IMR-90 (cell line): ENCODE measurements at regions not wholly inside any gene's neighbourhood (a gene's known extent, or its start where the extent isn't known, plus 50 kb on each side); places are given as distances from the start of the nearest gene placed in this dataset.

Experiments used
- ATAC-seq: fragments of 200-7000 bp; cut with Tn5 transposase; 2 replicates; pipeline ENCODE4 v1.9.1; 2020; ENCODE audit warnings: low read depth, mild to moderate bottlenecking, moderate library complexity
- BruUV-seq: library from RNA; stranded (reverse); fragments of 400-500 nt; replicated peaks from 2 replicates; lab custom pipeline; 2021; lab: Mats Ljungman, UMichigan
- CTCF ChIA-PET: fragments of 300-600 bp; formaldehyde crosslinking; extraction: SDS; loops from one replicate; lab custom pipeline; 2021; ENCODE audit warnings: antibody characterized with exemption; lab: Yijun Ruan, JAX
- POLR2A ChIA-PET: fragments of 300-600 bp; sonication (Branson Sonifier 250); formaldehyde crosslinking; loops from one replicate; lab custom pipeline; 2022; ENCODE audit warnings: antibody characterized with exemption; ENCODE audit not compliant: unreplicated experiment; lab: Charles Lee
- DNase-seq: peaks from one replicate; pipeline ENCODE4 v3.0.0; 2013
- H2AFZ ChIP-seq: replicated peaks from 2 replicates; pipeline ENCODE3; 2013; ENCODE audit warnings: low read length, mild to moderate bottlenecking; ENCODE audit not compliant: poor library complexity
- H2AK5ac ChIP-seq: 2 replicates; pipeline ENCODE4 v1.6.1; 2013; ENCODE audit warnings: low read depth, low read length, inconsistent platforms
- H2AK9ac ChIP-seq: replicated peaks from 2 replicates; pipeline ENCODE3; 2013; ENCODE audit warnings: mild to moderate bottlenecking, low read depth, low read length, moderate library complexity; ENCODE audit not compliant: poor library complexity
- H2BK120ac ChIP-seq: 2 replicates; pipeline ENCODE4 v1.6.1; 2013; ENCODE audit warnings: low read depth, low read length, inconsistent platforms
- H2BK15ac ChIP-seq: 3 replicates; pipeline ENCODE4 v1.6.1; 2013; ENCODE audit warnings: low read depth, low read length, inconsistent platforms
- H2BK20ac ChIP-seq: 2 replicates; pipeline ENCODE4 v1.6.1; 2013; ENCODE audit warnings: low read depth, mild to moderate bottlenecking, inconsistent platforms, low read length, moderate library complexity
- H2BK5ac ChIP-seq: 2 replicates; pipeline ENCODE4 v1.6.1; 2013; ENCODE audit warnings: mild to moderate bottlenecking, low read depth, low read length, inconsistent platforms; ENCODE audit not compliant: poor library complexity, severe bottlenecking
- H3K14ac ChIP-seq: replicated peaks from 2 replicates; pipeline ENCODE4 v1.6.1; 2013; ENCODE audit warnings: low read depth, low read length, inconsistent platforms
- H3K18ac ChIP-seq: 2 replicates; pipeline ENCODE4 v1.6.1; 2013; ENCODE audit warnings: low read depth, low read length, control low read depth
- H3K23ac ChIP-seq: 2 replicates; pipeline ENCODE4 v1.6.1; 2013; ENCODE audit warnings: low read depth, low read length, inconsistent platforms
- H3K27ac ChIP-seq: 2 replicates; pipeline ENCODE4 v1.5.1; 2013; ENCODE audit warnings: mild to moderate bottlenecking, control low read depth, low read length; ENCODE audit not compliant: insufficient read depth
- H3K27me3 ChIP-seq: 2 replicates; pipeline ENCODE4 v1.6.1; 2013; ENCODE audit warnings: low read length; ENCODE audit not compliant: control insufficient read depth, insufficient read depth
- H3K36me3 ChIP-seq: 2 replicates; pipeline ENCODE4 v1.6.1; 2013; ENCODE audit warnings: low read length, mixed read lengths; ENCODE audit not compliant: control insufficient read depth, insufficient read depth
- H3K4ac ChIP-seq: 2 replicates; pipeline ENCODE4 v1.6.1; 2013; ENCODE audit warnings: low read depth, low read length, inconsistent platforms
- H3K4me1 ChIP-seq: 2 replicates; pipeline ENCODE4 v1.6.1; 2013; ENCODE audit warnings: low read length, mixed read lengths; ENCODE audit not compliant: control insufficient read depth, insufficient read depth
- H3K4me2 ChIP-seq: 2 replicates; pipeline ENCODE4 v1.6.1; 2013; ENCODE audit warnings: low read depth, mild to moderate bottlenecking, control low read depth, low read length, moderate library complexity
- H3K4me3 ChIP-seq: 2 replicates; pipeline ENCODE4 v1.5.1; 2013; ENCODE audit warnings: low read depth, mild to moderate bottlenecking, control low read depth, low read length, moderate library complexity; ENCODE audit not compliant: insufficient read depth
- H3K56ac ChIP-seq: 2 replicates; pipeline ENCODE4 v1.6.1; 2013; ENCODE audit warnings: low read length, inconsistent platforms; ENCODE audit not compliant: insufficient read depth; ENCODE audit errors: extremely low read depth
- H3K79me1 ChIP-seq, 2 experiments: 2 replicates each; pipeline ENCODE4 v1.6.1; 2013; ENCODE audit warnings: low read length in 2 of 2, inconsistent platforms in 1 of 2, low read depth in 1 of 2
- H3K9ac ChIP-seq: 2 replicates; pipeline ENCODE4 v1.6.1; 2013; ENCODE audit warnings: low read depth, low read length, control low read depth
- H3K9me1 ChIP-seq: 2 replicates; pipeline ENCODE4 v1.6.1; 2013; ENCODE audit warnings: low read length, inconsistent platforms; ENCODE audit not compliant: insufficient read depth
- H3K9me3 ChIP-seq: 2 replicates; pipeline ENCODE4 v1.6.1; 2013; ENCODE audit warnings: low read length; ENCODE audit not compliant: control insufficient read depth, insufficient read depth
- H4K20me1 ChIP-seq: 2 replicates; pipeline ENCODE4 v1.6.1; 2013; ENCODE audit warnings: low read length, inconsistent platforms; ENCODE audit not compliant: insufficient read depth
- H4K5ac ChIP-seq: 2 replicates; pipeline ENCODE4 v1.6.1; 2013; ENCODE audit warnings: mild to moderate bottlenecking, low read depth, low read length, control low read depth
- H4K8ac ChIP-seq, 2 experiments: 2 replicates each; pipeline ENCODE4 v1.6.1; 2013; ENCODE audit warnings: low read depth in 2 of 2, low read length in 2 of 2, control low read depth in 1 of 2, inconsistent platforms in 1 of 2
- H4K91ac ChIP-seq: 2 replicates; pipeline ENCODE4 v1.6.1; 2013; ENCODE audit warnings: low read depth, low read length, inconsistent platforms; ENCODE audit not compliant: insufficient read depth
- BHLHE40 ChIP-seq: fragments of 150-350 bp; IDR thresholded peaks from 2 replicates; pipeline ENCODE4 v1.6.1; 2016; ENCODE audit warnings: mild to moderate bottlenecking, low read depth, low read length
- CEBPB ChIP-seq: IDR thresholded peaks from 2 replicates; pipeline ENCODE4 v1.6.1; 2012; ENCODE audit warnings: low read depth, low read length, improper control_type of control experiment
- CHD1 ChIP-seq: IDR thresholded peaks from 2 replicates; pipeline ENCODE4 v1.6.1; 2012; ENCODE audit warnings: low read depth, low read length, improper control_type of control experiment
- CTCF ChIP-seq: conservative IDR thresholded peaks from 2 replicates; pipeline ENCODE4 v1.5.1; 2012; ENCODE audit warnings: mild to moderate bottlenecking, low read depth, low read length, improper control_type of control experiment
- ELK1 ChIP-seq: fragments of 150-350 bp; IDR thresholded peaks from 2 replicates; pipeline ENCODE4 v1.6.1; 2016; ENCODE audit warnings: low read depth, mild to moderate bottlenecking, low read length, moderate library complexity, borderline replicate concordance
- FOS ChIP-seq: fragments of 150-350 bp; IDR thresholded peaks from 2 replicates; pipeline ENCODE4 v1.6.1; 2016; ENCODE audit warnings: low read depth, low read length
- MAFK ChIP-seq: IDR thresholded peaks from 2 replicates; pipeline ENCODE4 v1.6.1; 2012; ENCODE audit warnings: low read depth, low read length, improper control_type of control experiment
- MAZ ChIP-seq: IDR thresholded peaks from 2 replicates; pipeline ENCODE4 v1.6.1; 2012; ENCODE audit warnings: low read depth, mild to moderate bottlenecking, low read length, improper control_type of control experiment, moderate library complexity, borderline replicate concordance
- MXI1 ChIP-seq: IDR thresholded peaks from 2 replicates; pipeline ENCODE4 v1.6.1; 2012; ENCODE audit warnings: low read depth, mild to moderate bottlenecking, low read length, moderate library complexity, borderline replicate concordance
- NFE2L2 ChIP-seq: fragments of 150-350 bp; IDR thresholded peaks from 2 replicates; pipeline ENCODE4 v1.6.1; 2016; ENCODE audit warnings: low read depth, mild to moderate bottlenecking, low read length
- POLR2A ChIP-seq: IDR thresholded peaks from 2 replicates; pipeline ENCODE4 v1.6.1; 2012; ENCODE audit warnings: mild to moderate bottlenecking, low read depth, low read length
- RAD21 ChIP-seq: IDR thresholded peaks from 2 replicates; pipeline ENCODE4 v1.6.1; 2012; ENCODE audit warnings: low read length, improper control_type of control experiment
- RCOR1 ChIP-seq: IDR thresholded peaks from 2 replicates; pipeline ENCODE4 v1.6.1; 2012; ENCODE audit warnings: mild to moderate bottlenecking, low read length, improper control_type of control experiment; ENCODE audit not compliant: insufficient replicate concordance
- RFX5 ChIP-seq: IDR thresholded peaks from 2 replicates; pipeline ENCODE4 v1.8.0; 2012; ENCODE audit warnings: low read depth, mild to moderate bottlenecking, low read length, moderate library complexity
- SMC3 ChIP-seq: fragments of 150-350 bp; IDR thresholded peaks from 2 replicates; pipeline ENCODE4 v1.6.1; 2016; ENCODE audit warnings: low read depth, mild to moderate bottlenecking, antibody characterized with exemption, low read length, moderate library complexity
- USF2 ChIP-seq: fragments of 150-350 bp; IDR thresholded peaks from 2 replicates; pipeline ENCODE4 v1.6.1; 2017; ENCODE audit warnings: mild to moderate bottlenecking, antibody characterized with exemption, low read length, low read depth
- WGBS, 2 experiments: methylation state at CpG; one replicate each; pipeline versions ENCODE4 v1.1.5 to v1.1.7; 2013; ENCODE audit warnings: missing lambda C conversion rate in 2 of 2; ENCODE audit not compliant: insufficient read length in 1 of 2; ENCODE audit errors: extremely low coverage in 2 of 2; 5-methylcytosine and 5-hydroxymethylcytosine counted together
- dilution Hi-C: fragments of 300-500 bp; cut with HindIII; formaldehyde crosslinking; loops from one replicate; pipeline ENCODE4 v1.14.3; 2018; ENCODE audit warnings: low sequenced_read_pairs; ENCODE audit not compliant: unreplicated experiment
- in situ Hi-C: fragments of 300-500 bp; cut with MboI; formaldehyde crosslinking; loops from 3 replicates; pipeline ENCODE4 v1.14.3; 2019; ENCODE audit warnings: low sequenced_read_pairs, inconsistent platforms, mixed read lengths
- intact Hi-C: fragments of 100-400 bp; cut with micrococcal nuclease; formaldehyde crosslinking; loops from 2 replicates; pipeline ENCODE4 v1.10.0; 2022

GRCh38 chr5:32889078-32889477, 178.0 kb downstream of the NPR3 start:
- H3K4me2 ChIP-seq = no peak overlapping the region
- intact Hi-C loops = no loop called here
- H3K4me1 ChIP-seq = no peaks in the 10 kb centered on the region
- H3K23ac ChIP-seq = no peak overlapping the region
- no peak overlapping the region for H4K5ac ChIP-seq
- dilution Hi-C loops = no loop called here
- no peak overlapping the region for H2AK5ac ChIP-seq
- H3K79me1 ChIP-seq = no peaks in the 10 kb centered on the region
- WGBS, 2 experiments = no CpG with 5 or more reads among the region's 1 CpG
- H3K36me3 ChIP-seq = no peaks in the 10 kb centered on the region
- in situ Hi-C loops = no loop called here
- no peak overlapping the region for H3K4ac ChIP-seq
- no peak overlapping the region for H4K91ac ChIP-seq
- no peak overlapping the region for H3K14ac ChIP-seq
- H2AFZ ChIP-seq = no peak overlapping the region
- H2BK20ac ChIP-seq = no peak overlapping the region
- no peak overlapping the region for H2BK120ac ChIP-seq
- no peak overlapping the region for H4K8ac ChIP-seq
- ChIA-PET POLR2A (no interaction called here), CTCF (interaction anchor here (0.5 kb wide), 1 partner anchor 130 kb away, joined by 3 read pairs; no protein-coding TSS in a partner anchor)
- H3K9ac ChIP-seq = no peak overlapping the region
- H3K27ac ChIP-seq = no peak overlapping the region
- no peak overlapping the region for H2BK5ac ChIP-seq
- no peaks in the 10 kb centered on the region for H3K9me1 ChIP-seq
- no peak overlapping the region for H3K18ac ChIP-seq
- no peaks in the 10 kb centered on the region for H3K9me3 ChIP-seq
- H3K27me3 ChIP-seq = no peaks in the 10 kb centered on the region
- H3K4me3 ChIP-seq = no peak overlapping the region
- DNase-seq (no peak), ATAC-seq (no peak)
- H3K56ac ChIP-seq = no peak overlapping the region
- TF ChIP-seq CEBPB (no peak), BHLHE40 (no peak), CHD1 (no peak), MAFK (no peak), NFE2L2 (no peak), RFX5 (no peak), POLR2A (no peak), ELK1 (no peak), MAZ (no peak), RAD21 (no peak), USF2 (no peak), FOS (no peak), MXI1 (no peak), CTCF (no peak), RCOR1 (no peak), SMC3 (no peak)
- H2BK15ac ChIP-seq = no peak overlapping the region
- H2AK9ac ChIP-seq = no peak overlapping the region
- no TSS peak for BruUV-seq
- no peaks in the 10 kb centered on the region for H4K20me1 ChIP-seq
